NCI-H2196 treated with DMSO at 0.1 percent for 48 hours (cell line): ENCODE measurements at regions not wholly inside any gene's neighbourhood (a gene's known extent, or its start where the extent isn't known, plus 50 kb on each side); places are given as distances from the start of the nearest gene placed in this dataset.
A peak's percentile ranks its signal among the peaks of the same experiment; 100 is the strongest.

Experiments used
- DNase-seq: peaks from one replicate; lab custom pipeline; 2025; ENCODE audit not compliant: unreplicated experiment; lab: John Stamatoyannopoulos, UW

DNA sequence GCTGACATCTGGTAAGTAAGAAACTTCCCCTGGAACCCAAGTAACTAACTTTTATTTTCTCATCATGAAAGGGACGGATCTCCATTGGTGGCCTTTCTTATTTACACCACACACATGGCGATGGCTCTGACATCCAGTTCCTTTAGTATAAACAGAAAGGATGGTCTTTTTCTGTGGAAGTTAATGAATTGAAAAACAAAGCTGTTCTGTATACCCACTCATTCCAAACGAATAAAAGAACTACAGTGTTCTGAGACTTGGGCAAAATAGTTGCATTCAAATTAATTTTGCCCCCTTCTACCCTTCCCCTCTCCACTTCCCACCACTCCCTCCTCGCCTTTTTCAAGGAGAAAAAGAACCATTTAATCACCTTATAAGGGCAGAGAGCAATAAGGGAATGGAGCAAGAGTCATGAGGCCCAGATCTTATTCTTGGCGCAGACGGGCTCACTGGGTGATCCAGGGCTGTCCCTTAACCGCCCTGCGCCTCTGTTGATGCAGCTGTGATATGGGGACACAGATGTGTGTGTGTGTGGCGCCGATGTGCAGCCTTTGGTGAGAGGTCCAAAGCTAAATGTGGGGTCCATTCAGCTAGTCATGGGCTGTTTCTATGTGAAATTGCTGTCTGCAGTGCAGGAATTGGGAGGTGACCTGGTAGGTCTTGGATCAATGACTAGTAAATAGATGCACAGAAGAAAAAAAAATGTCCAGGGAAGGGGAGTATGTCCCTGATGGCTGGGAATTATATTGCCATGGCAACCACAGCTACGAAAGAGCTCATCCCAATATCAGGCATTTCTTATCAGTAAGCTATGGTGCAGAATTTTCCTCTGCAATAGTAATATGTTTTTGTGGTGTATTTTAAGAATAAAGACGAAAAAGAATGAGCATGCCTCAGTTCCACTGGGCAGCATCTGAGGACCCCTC lies 141.5 kb upstream of the ERCC6L2 start:
- DNase-seq, result no peak

DNA sequence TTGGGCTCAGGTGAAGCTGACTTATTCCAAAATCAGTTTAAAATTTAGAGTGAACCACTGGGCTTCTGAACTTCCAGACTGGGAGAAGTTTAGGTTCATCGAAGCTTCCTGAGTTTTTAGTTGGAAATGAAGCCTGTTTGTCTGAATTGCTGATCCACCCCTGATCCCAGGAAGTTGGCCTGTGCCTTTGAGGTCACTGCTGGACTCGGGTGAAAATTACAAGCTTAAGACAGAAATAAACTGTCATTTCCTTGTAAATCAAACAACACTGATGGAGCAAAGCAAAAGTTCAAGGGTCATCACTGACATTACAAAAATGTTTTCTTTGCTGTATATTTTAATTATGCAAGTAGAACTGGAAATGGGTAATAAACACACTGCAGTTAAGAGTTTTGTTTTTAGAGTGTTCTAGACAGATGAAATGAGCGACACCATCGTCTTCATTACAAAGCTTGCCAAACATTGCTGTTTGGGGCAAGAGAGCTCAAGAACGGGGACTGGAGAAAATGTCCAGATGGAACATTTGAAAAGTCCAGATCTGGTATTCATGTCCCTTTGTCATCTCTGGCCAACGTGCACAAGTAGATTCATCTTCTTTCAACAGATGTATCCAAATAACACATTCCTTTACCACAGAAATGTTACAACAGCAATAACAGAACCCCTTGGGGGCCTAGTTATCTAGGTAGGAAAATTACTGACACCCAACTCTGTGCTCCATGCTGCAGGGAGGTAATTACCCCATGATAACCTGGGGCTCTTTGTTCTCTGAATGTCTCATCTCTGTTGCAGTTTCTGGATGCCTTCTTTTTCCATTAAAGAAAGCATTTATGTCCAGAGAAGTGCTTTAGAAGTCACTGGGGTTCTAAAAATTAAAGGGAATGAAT lies 142.4 kb upstream of the ERCC6L2 start:
- no peak for DNase-seq

DNA sequence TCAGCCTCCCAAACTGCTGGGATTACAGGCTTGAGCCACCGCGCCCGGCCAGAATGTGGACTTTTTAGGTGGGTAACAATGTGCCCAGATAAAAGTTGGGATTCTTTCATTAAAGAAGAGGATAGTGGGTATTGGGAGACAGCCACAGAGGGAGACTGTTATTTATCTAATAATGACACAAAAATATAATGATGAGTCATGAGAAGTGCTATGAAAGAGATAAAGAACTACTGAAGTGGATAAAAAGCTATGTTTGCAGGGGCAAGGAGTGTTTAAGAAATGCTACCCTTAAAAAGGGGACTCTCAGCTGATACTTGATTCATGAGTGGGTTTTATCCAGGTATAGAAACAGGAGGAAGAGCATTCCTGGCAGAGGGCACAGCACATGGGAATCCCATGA lies 143.6 kb upstream of the ERCC6L2 start:
- no peak for DNase-seq

DNA sequence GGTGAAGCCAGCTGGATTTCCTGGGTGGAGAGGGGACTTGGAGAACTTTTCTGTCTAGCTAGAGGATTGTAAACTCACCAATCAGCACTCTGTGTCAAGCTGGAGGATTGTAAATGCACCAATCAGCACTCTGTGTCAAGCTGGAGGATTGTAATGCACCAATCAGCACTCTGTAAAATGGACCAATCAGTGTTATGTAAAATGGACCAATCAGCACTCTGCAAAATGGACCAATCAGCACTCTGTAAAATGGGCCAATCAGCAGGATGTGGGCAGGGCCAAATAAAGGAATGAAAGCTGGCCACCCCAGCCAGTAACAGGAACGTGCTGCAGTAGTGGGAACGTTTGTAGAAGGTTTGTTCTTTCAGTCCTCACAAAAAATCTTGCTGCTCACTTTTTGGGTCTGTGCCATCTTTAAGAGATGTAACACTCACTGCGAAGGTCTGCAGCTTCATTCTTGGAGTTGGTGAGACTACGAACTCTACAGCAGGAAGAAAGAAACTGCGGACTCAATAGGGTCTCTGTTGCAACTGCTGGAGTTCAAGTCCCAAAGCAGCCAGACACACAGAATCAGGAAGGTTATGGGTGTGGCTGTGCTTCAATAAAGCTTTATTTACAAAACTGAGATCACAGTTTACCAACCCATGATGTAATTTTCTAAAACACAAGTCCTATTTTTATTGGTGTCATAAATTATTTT lies 145.7 kb upstream of the ERCC6L2 start:
- no peak for DNase-seq

GRCh38 chr9:95729046-95729445 lies 146.4 kb upstream of the ERCC6L2 start:
- no peak for DNase-seq

- DNase-seq, result no peak
Measured at GRCh38 chr9:95727947-95728520, 147.5 kb upstream of the ERCC6L2 start.

- DNase-seq, result peak; percentile 27
Measured at GRCh38 chr9:95726756-95727155, 148.7 kb upstream of the ERCC6L2 start.

DNA sequence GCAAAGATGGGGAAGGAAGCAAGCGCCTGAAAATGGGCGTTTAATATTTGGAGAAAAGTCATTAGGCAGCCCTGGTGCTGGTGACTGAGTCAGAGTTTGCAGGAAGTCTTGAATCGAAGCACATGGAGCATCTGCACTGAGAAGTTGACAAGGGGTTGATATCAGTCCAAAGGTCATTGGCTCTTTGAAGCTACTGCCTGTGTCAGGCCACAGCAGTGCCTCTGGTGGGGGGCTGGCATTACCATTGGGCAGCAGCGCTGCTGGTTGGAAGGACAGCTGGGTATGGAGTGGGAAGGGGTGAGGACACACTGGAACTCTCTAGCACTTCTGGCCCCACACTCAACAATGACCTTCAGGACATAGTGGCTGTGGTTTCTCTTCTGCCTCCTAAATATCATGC lies 150.4 kb upstream of the ERCC6L2 start:
- no peak for DNase-seq

- no peak for DNase-seq
Measured at GRCh38 chr9:95724253-95724991, 151.1 kb upstream of the ERCC6L2 start.

DNA sequence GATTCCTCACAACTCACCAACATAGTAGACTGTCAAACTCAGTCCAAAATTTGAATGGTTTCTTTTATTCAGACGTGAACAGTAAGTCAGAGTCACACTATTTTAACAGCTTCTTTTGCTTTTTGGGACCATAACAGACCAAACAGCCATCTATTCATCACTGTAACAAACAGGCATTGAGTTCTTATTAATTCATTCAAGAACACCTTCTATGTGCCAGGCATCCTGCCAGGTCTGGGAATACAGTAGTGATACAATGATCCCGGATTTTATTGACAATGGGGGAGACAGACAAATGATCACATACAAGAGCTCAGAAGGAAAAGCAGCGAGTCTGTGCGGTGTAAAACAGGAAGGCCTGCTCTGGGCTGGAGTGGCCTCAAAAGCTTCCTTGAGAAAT lies 153.3 kb upstream of the ERCC6L2 start:
- no peak for DNase-seq

GRCh38 chr9:95721061-95721531 lies 154.4 kb upstream of the ERCC6L2 start:
- DNase-seq, result no peak

DNA sequence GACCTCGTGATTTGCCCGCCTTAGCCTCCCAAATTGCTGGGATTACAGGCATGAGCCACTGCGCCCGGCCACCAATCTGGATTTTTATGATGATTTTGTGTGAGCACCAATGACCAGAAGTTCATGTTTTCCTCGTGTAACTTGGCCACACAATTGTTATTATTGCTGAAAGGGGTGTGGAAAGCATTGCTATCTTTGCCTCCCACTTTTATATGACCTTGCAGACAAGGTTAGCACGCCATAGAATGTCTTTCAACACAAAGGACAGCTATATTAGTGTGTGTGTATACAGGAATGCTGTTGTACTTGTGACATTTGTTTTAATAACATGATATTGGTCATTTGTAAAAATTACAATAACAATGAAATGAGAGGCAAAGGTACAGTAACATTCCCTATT lies 155.0 kb upstream of the ERCC6L2 start:
- DNase-seq, result no peak

DNA sequence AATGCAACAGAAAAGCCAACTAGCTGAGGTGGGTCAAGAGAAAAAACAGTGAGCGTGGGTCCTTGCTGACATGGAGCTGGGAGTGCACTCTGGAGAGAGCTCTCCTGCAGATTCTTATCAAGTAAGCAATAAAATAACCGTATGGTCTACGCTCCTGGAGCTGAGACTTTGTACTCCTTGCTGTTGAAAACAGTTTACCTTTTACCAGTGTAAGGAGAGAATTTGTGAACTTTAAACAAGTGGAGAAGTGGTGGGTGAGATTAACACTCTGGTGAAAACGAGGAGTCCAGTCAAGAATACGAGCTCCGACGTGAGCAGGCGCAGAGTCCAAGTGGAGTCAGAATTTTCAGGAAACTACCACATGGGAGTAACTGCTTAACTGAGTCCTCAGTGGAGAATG lies 156.1 kb upstream of the ERCC6L2 start:
- no peak for DNase-seq

GRCh38 chr9:95718263-95718662 lies 157.2 kb upstream of the ERCC6L2 start:
- DNase-seq, result no peak

DNA sequence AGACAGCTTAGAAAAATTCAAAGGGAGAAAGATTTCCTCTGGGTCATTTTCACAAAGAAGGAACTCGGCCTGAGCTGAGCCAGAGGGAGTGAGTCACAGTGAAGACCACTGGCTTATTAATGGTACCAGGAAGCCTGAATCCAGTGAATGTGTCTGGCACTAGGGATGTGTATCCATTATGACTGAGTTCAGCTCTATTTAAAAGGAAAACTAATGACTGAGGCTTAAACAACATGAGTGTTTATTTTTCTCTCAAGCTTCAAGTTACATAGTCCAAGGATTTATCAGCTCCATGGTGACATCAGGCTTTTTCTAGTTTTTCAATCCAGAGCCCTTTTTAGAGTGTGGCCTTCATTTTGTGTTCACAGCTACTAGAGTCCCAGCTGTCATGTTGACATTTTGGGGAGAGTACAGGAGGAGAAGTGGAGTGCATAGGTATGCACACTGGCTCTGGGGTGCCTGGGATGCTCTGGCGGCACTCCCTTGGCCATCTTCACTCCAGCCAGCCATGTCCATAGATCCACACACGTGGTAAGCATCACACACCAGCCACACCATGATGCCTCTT lies 159.5 kb upstream of the ERCC6L2 start:
- peak; percentile 3 for DNase-seq

DNA sequence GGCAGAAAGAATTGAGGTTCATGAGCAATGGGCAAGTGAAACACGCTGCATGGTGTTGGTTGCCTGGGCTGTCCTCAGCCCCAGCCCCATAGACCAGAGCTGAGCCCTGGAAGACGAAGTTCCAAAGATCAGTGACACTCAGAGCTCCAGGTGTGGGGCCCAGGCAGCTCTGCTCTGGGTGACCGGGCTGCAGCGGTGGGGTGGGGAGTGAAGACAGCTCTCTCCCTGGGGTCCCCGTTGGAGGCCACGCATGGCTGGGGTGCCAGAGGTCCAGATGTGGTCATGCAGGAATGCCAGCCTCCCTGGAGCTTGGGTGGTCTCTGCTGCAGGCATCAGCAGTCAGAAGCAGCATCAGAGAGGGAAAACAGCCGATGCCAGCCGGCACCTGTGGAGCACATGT lies 165.0 kb upstream of the ERCC6L2 start:
- DNase-seq, result no peak

- no peak for DNase-seq
Measured at GRCh38 chr9:95696701-95697100, 178.8 kb upstream of the ERCC6L2 start.

GRCh38 chr9:95691435-95691834 lies 174.7 kb upstream of the PTCH1 start:
- DNase-seq, result no peak

DNA sequence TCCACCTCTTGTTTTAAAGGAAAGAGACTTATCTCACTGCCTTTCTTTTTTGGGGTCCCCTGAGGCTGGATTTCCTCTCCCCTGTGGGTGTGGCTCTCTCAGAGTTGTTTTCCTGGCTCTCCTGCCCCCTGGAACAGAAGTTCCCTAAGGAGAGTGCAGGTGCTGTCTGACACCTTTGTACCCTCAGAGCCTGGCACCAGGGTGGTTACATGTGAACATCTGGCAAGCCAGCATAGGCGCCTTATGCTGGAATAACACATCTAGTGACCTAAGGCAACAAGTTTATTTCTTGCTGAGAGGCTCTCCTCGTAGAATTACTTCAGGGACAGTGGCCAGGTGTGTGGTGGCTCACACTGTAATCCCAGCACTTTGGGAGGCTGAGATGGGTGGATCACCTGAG lies 172.9 kb upstream of the PTCH1 start:
- no peak for DNase-seq

GRCh38 chr9:95684516-95684915 lies 167.7 kb upstream of the PTCH1 start:
- DNase-seq, result no peak
